ENCODE measurements at regions not wholly inside any gene's neighbourhood (a gene's known extent, or its start where the extent isn't known, plus 50 kb on each side); places are given as distances from the start of the nearest gene placed in this dataset.
"Not testable (repeated sequence)": the region's sequence is repeated elsewhere in the genome, so short reads cannot be mapped to it uniquely, and the experiment has no call there.

DNA sequence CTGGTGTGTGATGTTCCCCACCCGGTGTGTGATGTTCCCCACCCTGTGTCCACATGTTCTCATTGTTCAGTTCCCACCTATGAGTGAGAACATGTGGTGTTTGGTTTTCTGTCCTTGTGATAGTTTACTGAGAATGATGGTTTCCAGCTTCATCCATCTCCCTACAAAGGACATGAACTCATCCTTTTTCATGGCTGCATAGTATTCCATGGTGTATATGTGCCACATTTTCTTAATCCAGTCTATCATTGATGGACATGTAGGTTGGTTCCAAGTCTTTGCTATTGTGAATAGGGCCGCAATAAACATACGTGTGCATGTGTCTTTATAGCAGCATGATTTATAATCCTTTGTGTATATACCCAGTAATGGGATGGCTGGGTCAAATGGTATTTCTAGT is 201.5 kb upstream of the IRAK1BP1 start:
- not testable (repeated sequence) for TF ChIP-seq CTCF, POLR2A (IDR thresholded peaks at IDR 0.05)

All from thyroid gland (tissue), 4 donors.